ENCODE measurements at regions not wholly inside any gene's neighbourhood (a gene's known extent, or its start where the extent isn't known, plus 50 kb on each side); places are given as distances from the start of the nearest gene placed in this dataset.
"Not testable (repeated sequence)": the region's sequence is repeated elsewhere in the genome, so short reads cannot be mapped to it uniquely, and the experiment has no call there.

- no peak for DNase-seq
These were observed 793.7 kb upstream of the SLITRK5 start for GRCh38 chr13:86877441-86877840.

- no peak for DNase-seq
These were observed 792.4 kb upstream of the SLITRK5 start for GRCh38 chr13:86878781-86879180.

- DNase-seq = no peak
These were observed 789.8 kb upstream of the SLITRK5 start for GRCh38 chr13:86881390-86881789.

GRCh38 chr13:86882107-86882506 lies 789.1 kb upstream of the SLITRK5 start:
- DNase-seq = no peak

- DNase-seq = no peak
These were observed 788.3 kb upstream of the SLITRK5 start for GRCh38 chr13:86882835-86883234.

- DNase-seq = no peak
These were observed 778.8 kb upstream of the SLITRK5 start for GRCh38 chr13:86892330-86892729.

- DNase-seq = no peak
These were observed 770.3 kb upstream of the SLITRK5 start for GRCh38 chr13:86900906-86901305.

- DNase-seq = no peak
These were observed 764.9 kb upstream of the SLITRK5 start for GRCh38 chr13:86906127-86906874.

GRCh38 chr13:86907156-86907555 lies 764.0 kb upstream of the SLITRK5 start:
- no peak for DNase-seq

GRCh38 chr13:86909318-86909717 lies 761.9 kb upstream of the SLITRK5 start:
- DNase-seq = no peak

- DNase-seq = no peak
These were observed 756.4 kb upstream of the SLITRK5 start for GRCh38 chr13:86914757-86915156.

GRCh38 chr13:86917438-86917837 lies 753.7 kb upstream of the SLITRK5 start:
- DNase-seq = not testable (repeated sequence)

- no peak for DNase-seq
These were observed 752.5 kb upstream of the SLITRK5 start for GRCh38 chr13:86918682-86919081.

GRCh38 chr13:86920961-86921360 lies 750.2 kb upstream of the SLITRK5 start:
- DNase-seq = no peak

- no peak for DNase-seq
These were observed 748.2 kb upstream of the SLITRK5 start for GRCh38 chr13:86922936-86923335.

- not testable (repeated sequence) for DNase-seq
These were observed 744.3 kb upstream of the SLITRK5 start for GRCh38 chr13:86926916-86927315.

GRCh38 chr13:86932776-86933334 lies 738.3 kb upstream of the SLITRK5 start:
- no peak for DNase-seq

- DNase-seq = no peak
These were observed 737.5 kb upstream of the SLITRK5 start for GRCh38 chr13:86933676-86934075.

- DNase-seq = no peak
These were observed 733.9 kb upstream of the SLITRK5 start for GRCh38 chr13:86937316-86937715.

- no peak for DNase-seq
These were observed 725.6 kb upstream of the SLITRK5 start for GRCh38 chr13:86945584-86945983.

- DNase-seq = no peak
These were observed 724.4 kb upstream of the SLITRK5 start for GRCh38 chr13:86946734-86947133.

- no peak for DNase-seq
These were observed 716.8 kb upstream of the SLITRK5 start for GRCh38 chr13:86954341-86954740.

GRCh38 chr13:86960876-86961275 lies 710.3 kb upstream of the SLITRK5 start:
- DNase-seq = no peak

- DNase-seq = no peak
These were observed 696.7 kb upstream of the SLITRK5 start for GRCh38 chr13:86974251-86974994.
